Panc1 (cell line): ENCODE measurements at regions not wholly inside any gene's neighbourhood (a gene's known extent, or its start where the extent isn't known, plus 50 kb on each side); places are given as distances from the start of the nearest gene placed in this dataset.

Source experiments
- ATAC-seq: fragments of 200-7000 bp; cut with Tn5 transposase; 2 replicates; pipeline ENCODE4 v1.9.1; 2020; ENCODE audit warnings: mild to moderate bottlenecking, moderate library complexity
- BruUV-seq: library from RNA; stranded (reverse); fragments of 400-500 nt; replicated peaks from 2 replicates; lab custom pipeline; 2021; lab: Mats Ljungman, UMichigan
- CTCF ChIA-PET: fragments of 300-600 bp; sonication (Branson Sonifier 250); formaldehyde crosslinking; loops from one replicate; lab custom pipeline; 2022; ENCODE audit warnings: antibody characterized with exemption; lab: Charles Lee
- POLR2A ChIA-PET: fragments of 300-600 bp; sonication (Branson Sonifier 250); formaldehyde crosslinking; loops from one replicate; lab custom pipeline; 2022; ENCODE audit warnings: antibody characterized with exemption; lab: Charles Lee
- DNase-seq: peaks from one replicate; pipeline ENCODE4 v3.0.0-alpha.2; 2010; ENCODE audit warnings: low read depth, low spot score
- H3K27ac ChIP-seq: 2 replicates; pipeline ENCODE4 v1.5.1; 2011; ENCODE audit warnings: mild to moderate bottlenecking, low read length, inconsistent platforms
- H3K27me3 ChIP-seq: fragments of 200-500 bp; sonication (Bioruptor generic); 2 replicates; pipeline ENCODE4 v1.6.0; 2014; ENCODE audit warnings: low read length, inconsistent platforms; ENCODE audit not compliant: control insufficient read depth, insufficient read depth
- H3K36me3 ChIP-seq: fragments of 200-500 bp; sonication (Bioruptor generic); 2 replicates; pipeline ENCODE4 v1.5.1; 2014; ENCODE audit warnings: inconsistent platforms, mild to moderate bottlenecking, low read length, moderate library complexity; ENCODE audit not compliant: control insufficient read depth, insufficient read depth
- H3K4me1 ChIP-seq: 2 replicates; pipeline ENCODE4 v1.5.1; 2011; ENCODE audit warnings: inconsistent platforms, mild to moderate bottlenecking, low read length, moderate library complexity; ENCODE audit not compliant: control insufficient read depth, insufficient read depth
- H3K4me3 ChIP-seq, 2 experiments: 2 replicates each; pipeline ENCODE4 v1.5.1; 2011 to 2012; ENCODE audit warnings: low read depth in 2 of 2, low read length in 2 of 2, mild to moderate bottlenecking in 2 of 2, inconsistent platforms in 1 of 2, moderate library complexity in 1 of 2
- H3K9me3 ChIP-seq: fragments of 200-500 bp; sonication (Bioruptor generic); 2 replicates; pipeline ENCODE4 v1.5.1; 2014; ENCODE audit warnings: low read depth, mild to moderate bottlenecking, inconsistent platforms, low read length, moderate library complexity; ENCODE audit not compliant: control insufficient read depth, insufficient read depth
- POLR2AphosphoS5 ChIP-seq: IDR thresholded peaks from 2 replicates; pipeline ENCODE4 v1.6.1; 2012; ENCODE audit warnings: mild to moderate bottlenecking, low read depth, low read length, moderate library complexity
- SIN3A ChIP-seq: IDR thresholded peaks from 2 replicates; pipeline ENCODE4 v1.6.1; 2012; ENCODE audit warnings: low read depth, mild to moderate bottlenecking, low read length, moderate library complexity, borderline replicate concordance; ENCODE audit not compliant: insufficient read depth
- TCF7L2 ChIP-seq: IDR thresholded peaks from 2 replicates; pipeline ENCODE4 v1.6.1; 2011; ENCODE audit warnings: mild to moderate bottlenecking, low read depth, low read length, inconsistent platforms
- in situ Hi-C: cut with HindIII; loops from 2 replicates; pipeline ENCODE4 v1.10.0; 2016; ENCODE audit warnings: low sequenced_read_pairs, low pct_unique_long_range_greater_than_20kb
- intact Hi-C: fragments of 100-400 bp; cut with micrococcal nuclease; formaldehyde crosslinking; loops from one replicate; pipeline ENCODE4 v1.10.0; 2022; ENCODE audit not compliant: unreplicated experiment
- TF ChIP-seq, protein P1 (sequence below): fragments of 450-650 bp; IDR thresholded peaks from 2 replicates; pipeline ENCODE4 v1.5.1; 2017; ENCODE audit warnings: mild to moderate bottlenecking
- TF ChIP-seq, protein P2 (sequence below), 2 experiments: IDR thresholded peaks; 2 replicates each; pipeline ENCODE4 v1.6.1; 2011 to 2012; ENCODE audit warnings: low read depth in 2 of 2, control low read depth in 1 of 2, low read length in 1 of 2, mild to moderate bottlenecking in 1 of 2, moderate library complexity in 1 of 2; ENCODE audit not compliant: insufficient read depth in 1 of 2

DNA sequence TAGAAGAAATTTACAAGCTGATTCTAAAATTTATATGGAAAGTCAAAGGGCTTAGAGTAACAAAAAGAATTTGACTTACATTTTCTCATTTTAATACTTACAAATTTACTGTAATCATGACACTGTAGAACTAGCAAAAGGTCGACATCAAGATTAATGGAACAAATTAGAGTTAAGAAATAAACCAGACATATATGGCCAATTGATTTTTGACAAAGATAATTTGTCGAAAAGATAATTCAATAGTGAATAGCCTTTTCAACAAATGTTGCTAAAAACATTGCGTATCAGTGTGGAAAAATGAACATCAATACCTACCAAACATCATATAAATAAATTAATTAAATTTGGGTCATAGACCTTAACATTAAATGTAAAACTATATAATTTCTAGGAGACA is 955.5 kb upstream of the AUTS2 start:
- intact Hi-C loops: no loop called here
- BruUV-seq: no TSS peak
- ATAC-seq: no peak
- TF ChIP-seq, protein P1, sequence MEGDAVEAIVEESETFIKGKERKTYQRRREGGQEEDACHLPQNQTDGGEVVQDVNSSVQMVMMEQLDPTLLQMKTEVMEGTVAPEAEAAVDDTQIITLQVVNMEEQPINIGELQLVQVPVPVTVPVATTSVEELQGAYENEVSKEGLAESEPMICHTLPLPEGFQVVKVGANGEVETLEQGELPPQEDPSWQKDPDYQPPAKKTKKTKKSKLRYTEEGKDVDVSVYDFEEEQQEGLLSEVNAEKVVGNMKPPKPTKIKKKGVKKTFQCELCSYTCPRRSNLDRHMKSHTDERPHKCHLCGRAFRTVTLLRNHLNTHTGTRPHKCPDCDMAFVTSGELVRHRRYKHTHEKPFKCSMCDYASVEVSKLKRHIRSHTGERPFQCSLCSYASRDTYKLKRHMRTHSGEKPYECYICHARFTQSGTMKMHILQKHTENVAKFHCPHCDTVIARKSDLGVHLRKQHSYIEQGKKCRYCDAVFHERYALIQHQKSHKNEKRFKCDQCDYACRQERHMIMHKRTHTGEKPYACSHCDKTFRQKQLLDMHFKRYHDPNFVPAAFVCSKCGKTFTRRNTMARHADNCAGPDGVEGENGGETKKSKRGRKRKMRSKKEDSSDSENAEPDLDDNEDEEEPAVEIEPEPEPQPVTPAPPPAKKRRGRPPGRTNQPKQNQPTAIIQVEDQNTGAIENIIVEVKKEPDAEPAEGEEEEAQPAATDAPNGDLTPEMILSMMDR: no peak
- TF ChIP-seq TCF7L2 (no peak), SIN3A (no peak), POLR2AphosphoS5 (no peak)
- TF ChIP-seq, protein P2, sequence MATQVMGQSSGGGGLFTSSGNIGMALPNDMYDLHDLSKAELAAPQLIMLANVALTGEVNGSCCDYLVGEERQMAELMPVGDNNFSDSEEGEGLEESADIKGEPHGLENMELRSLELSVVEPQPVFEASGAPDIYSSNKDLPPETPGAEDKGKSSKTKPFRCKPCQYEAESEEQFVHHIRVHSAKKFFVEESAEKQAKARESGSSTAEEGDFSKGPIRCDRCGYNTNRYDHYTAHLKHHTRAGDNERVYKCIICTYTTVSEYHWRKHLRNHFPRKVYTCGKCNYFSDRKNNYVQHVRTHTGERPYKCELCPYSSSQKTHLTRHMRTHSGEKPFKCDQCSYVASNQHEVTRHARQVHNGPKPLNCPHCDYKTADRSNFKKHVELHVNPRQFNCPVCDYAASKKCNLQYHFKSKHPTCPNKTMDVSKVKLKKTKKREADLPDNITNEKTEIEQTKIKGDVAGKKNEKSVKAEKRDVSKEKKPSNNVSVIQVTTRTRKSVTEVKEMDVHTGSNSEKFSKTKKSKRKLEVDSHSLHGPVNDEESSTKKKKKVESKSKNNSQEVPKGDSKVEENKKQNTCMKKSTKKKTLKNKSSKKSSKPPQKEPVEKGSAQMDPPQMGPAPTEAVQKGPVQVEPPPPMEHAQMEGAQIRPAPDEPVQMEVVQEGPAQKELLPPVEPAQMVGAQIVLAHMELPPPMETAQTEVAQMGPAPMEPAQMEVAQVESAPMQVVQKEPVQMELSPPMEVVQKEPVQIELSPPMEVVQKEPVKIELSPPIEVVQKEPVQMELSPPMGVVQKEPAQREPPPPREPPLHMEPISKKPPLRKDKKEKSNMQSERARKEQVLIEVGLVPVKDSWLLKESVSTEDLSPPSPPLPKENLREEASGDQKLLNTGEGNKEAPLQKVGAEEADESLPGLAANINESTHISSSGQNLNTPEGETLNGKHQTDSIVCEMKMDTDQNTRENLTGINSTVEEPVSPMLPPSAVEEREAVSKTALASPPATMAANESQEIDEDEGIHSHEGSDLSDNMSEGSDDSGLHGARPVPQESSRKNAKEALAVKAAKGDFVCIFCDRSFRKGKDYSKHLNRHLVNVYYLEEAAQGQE (IDR thresholded peaks at IDR 0.05; ENCODE audit: insufficient read depth in 1 of 2, low read depth in 2 of 2, low read length in 1 of 2): no peak
- H3K4me1 ChIP-seq: no peaks in the 10 kb centered on the region
- H3K27me3 ChIP-seq: no peaks in the 10 kb centered on the region
- H3K9me3 ChIP-seq: no peaks in the 10 kb centered on the region
- in situ Hi-C loops: no loop called here
- DNase-seq: no peak
- CTCF ChIA-PET: no interaction called here
- no peak overlapping the region for H3K4me3 ChIP-seq
- POLR2A ChIA-PET: no interaction called here
- no peaks in the 10 kb centered on the region for H3K36me3 ChIP-seq
- no peak overlapping the region for H3K27ac ChIP-seq

DNA sequence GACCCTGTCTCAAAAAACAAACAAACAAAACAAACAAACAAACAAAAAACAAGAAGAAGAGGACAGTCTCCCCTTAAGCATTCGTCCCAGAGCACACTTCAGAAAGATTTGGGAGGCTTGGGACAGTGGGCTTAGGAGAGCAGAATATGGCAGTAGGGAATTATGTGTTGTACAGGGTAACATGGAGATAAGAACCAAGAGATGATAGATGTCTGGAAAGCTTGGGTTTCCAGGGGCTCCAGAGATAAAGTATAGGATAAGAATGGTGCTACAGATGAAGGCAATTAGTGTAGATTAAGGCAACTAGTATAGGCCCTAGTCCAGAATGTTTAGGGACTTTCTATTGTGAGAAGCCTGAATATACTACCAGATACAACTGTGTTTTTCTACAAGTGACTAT is 934.9 kb upstream of the AUTS2 start:
- intact Hi-C loops: no loop called here
- POLR2A ChIA-PET: no interaction called here
- no peak overlapping the region for H3K27ac ChIP-seq

More for the DNA sequence above, 934.9 kb upstream of the AUTS2 start:
- Histone ChIP-seq H3K27me3 (no peaks in the 10 kb centered on the region), H3K4me1 (no peaks in the 10 kb centered on the region), H3K9me3 (no peaks in the 10 kb centered on the region), H3K36me3 (no peaks in the 10 kb centered on the region), H3K4me3 (no peak overlapping the region)
- no peak for ATAC-seq
- TF ChIP-seq, protein P2 (IDR thresholded peaks at IDR 0.05; ENCODE audit: insufficient read depth in 1 of 2, low read depth in 2 of 2, low read length in 1 of 2): no peak
- TF ChIP-seq TCF7L2 (no peak), POLR2AphosphoS5 (no peak), SIN3A (no peak)
- DNase-seq: no peak
- in situ Hi-C loops: no loop called here
- no TSS peak for BruUV-seq
- CTCF ChIA-PET: no interaction called here
